RWPE1 (cell line): ENCODE measurements at regions not wholly inside any gene's neighbourhood (a gene's known extent, or its start where the extent isn't known, plus 50 kb on each side); places are given as distances from the start of the nearest gene placed in this dataset.

Experiments used
- CTCF ChIA-PET: fragments of 350-600 bp; sonication (Branson Sonifier 250); formaldehyde crosslinking; extraction: SDS; loops from one replicate; lab custom pipeline; 2021; lab: Yijun Ruan, JAX
- POLR2A ChIA-PET: fragments of 400-600 bp; formaldehyde crosslinking; extraction: SDS; loops from one replicate; lab custom pipeline; 2020; ENCODE audit warnings: antibody characterized with exemption; ENCODE audit not compliant: low non-redundant PET; lab: Yijun Ruan, JAX
- DNase-seq: peaks from one replicate; pipeline ENCODE4 v3.0.0; 2012; ENCODE audit warnings: low spot score
- H3K27ac ChIP-seq: fragments of 450-650 bp; 2 replicates; pipeline ENCODE4 v1.5.1; 2017
- CTCF ChIP-seq: fragments of 450-650 bp; conservative IDR thresholded peaks from 2 replicates; pipeline ENCODE4 v1.5.1; 2017; ENCODE audit warnings: low read depth, mild to moderate bottlenecking

- no peak for TF ChIP-seq CTCF
- no peak for DNase-seq
- ChIA-PET POLR2A (no interaction called here), CTCF (no interaction called here)
- H3K27ac ChIP-seq = no peak overlapping the region
Observed at GRCh38 chr1:216936779-216937178, 213.6 kb upstream of the ESRRG start.

DNA sequence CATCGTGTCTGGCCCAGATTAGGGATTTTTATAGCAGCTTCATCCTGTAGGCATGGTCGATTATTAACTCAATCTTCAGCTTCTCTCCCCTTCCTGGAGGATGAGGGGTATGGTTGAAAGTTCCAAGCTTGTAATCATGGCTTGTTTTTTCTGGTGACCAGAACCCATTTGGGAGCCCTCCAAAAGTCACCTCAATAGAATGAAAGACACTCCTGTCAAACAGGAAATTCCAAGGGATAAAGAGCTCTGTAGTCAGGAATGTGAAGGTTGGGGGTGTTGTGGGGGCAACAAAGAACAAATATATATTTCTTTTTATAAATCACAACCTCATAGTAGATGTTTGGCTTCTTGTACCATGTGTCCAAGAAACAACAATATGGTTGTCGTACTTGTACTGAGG lies 212.7 kb upstream of the ESRRG start:
- POLR2A ChIA-PET = no interaction called here
- no peak for DNase-seq
- H3K27ac ChIP-seq = no peak overlapping the region
- TF ChIP-seq CTCF = no peak
- CTCF ChIA-PET = interaction anchor here (0.8 kb wide), 1 partner anchor 62 kb away, joined by 4 read pairs; no protein-coding TSS in a partner anchor

- ChIA-PET POLR2A (no interaction called here), CTCF (interaction anchor here (0.6 kb wide), 2 partner anchors 642 to 987 kb away, joined by 4 read pairs; no protein-coding TSS in a partner anchor)
- TF ChIP-seq CTCF = no peak
- no peak overlapping the region for H3K27ac ChIP-seq
- DNase-seq = no peak
Observed at GRCh38 chr1:216932424-216932823, 209.2 kb upstream of the ESRRG start.

DNA sequence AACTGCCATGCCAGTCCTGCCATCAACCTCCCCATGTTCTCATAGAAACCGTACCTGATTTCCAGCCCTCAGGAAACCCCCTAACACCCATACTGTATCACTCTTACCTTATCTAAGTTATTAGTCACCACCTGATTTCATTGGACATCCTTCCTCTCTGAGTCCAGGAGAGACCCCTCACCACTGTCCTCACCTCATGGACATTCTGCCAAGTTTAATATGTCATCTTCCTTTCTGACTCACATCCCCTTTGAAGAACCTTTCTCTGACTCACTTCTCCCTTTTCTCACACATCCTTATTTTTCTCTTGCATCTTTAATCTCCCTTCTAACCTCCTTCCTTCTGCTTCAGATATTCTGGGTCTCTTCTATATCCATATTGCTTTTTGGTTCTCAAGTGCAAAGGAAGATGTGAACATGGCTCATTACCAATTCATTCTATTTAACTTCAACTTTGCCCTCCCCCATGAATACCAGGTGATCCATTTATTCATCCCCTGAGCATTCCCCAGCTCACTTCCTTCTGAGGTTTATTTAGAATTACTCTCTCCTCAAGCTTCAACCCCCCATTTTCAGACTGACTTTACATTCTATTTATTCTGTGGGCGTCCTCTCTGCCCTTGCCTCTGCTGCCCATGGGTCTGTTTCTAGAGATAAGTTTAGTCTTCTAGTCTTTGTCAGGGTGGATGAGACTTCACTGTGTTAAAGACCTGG lies 206.8 kb upstream of the ESRRG start:
- TF ChIP-seq CTCF = no peak
- no peak overlapping the region for H3K27ac ChIP-seq
- peak; percentile 48 for DNase-seq
- ChIA-PET POLR2A (no interaction called here), CTCF (interaction anchor here (1.0 kb wide), 1 partner anchor 15 kb away, joined by 4 read pairs; no protein-coding TSS in a partner anchor)

- CTCF ChIA-PET = no interaction called here
- H3K27ac ChIP-seq = no peak overlapping the region
- no peak for TF ChIP-seq CTCF
- POLR2A ChIA-PET = no interaction called here
- DNase-seq = no peak
Observed at GRCh38 chr1:216927633-216928032, 204.4 kb upstream of the ESRRG start.

- POLR2A ChIA-PET = no interaction called here
- TF ChIP-seq CTCF = no peak
- no peak overlapping the region for H3K27ac ChIP-seq
- DNase-seq = no peak
- CTCF ChIA-PET = interaction anchor here (0.6 kb wide), 1 partner anchor 381 kb away, joined by 4 read pairs; no protein-coding TSS in a partner anchor
Observed at GRCh38 chr1:216926720-216927510, 203.7 kb upstream of the ESRRG start.
